Posterior cingulate gyrus (tissue), 11 donors: ENCODE measurements at regions not wholly inside any gene's neighbourhood (a gene's known extent, or its start where the extent isn't known, plus 50 kb on each side); places are given as distances from the start of the nearest gene placed in this dataset.
"Not testable (repeated sequence)": the region's sequence is repeated elsewhere in the genome, so short reads cannot be mapped to it uniquely, and the experiment has no call there.

Experiments
- DNase-seq, 10 donors: peaks; one replicate each; pipeline versions ENCODE4 v3.0.0 to v3.0.0-alpha.2; 2020 to 2021; ENCODE audit warnings: mixed read lengths in 3 of 10
- intact Hi-C: fragments of 100-400 bp; cut with DNase I; formaldehyde crosslinking; loops from one replicate; pipeline ENCODE4 v1.15.1; 2023

- intact Hi-C loops, result no loop called here
- no peak for DNase-seq
Observed at GRCh38 chr7:120171406-120171805, 101.6 kb upstream of the KCND2 start.

- DNase-seq, result no peak
- intact Hi-C loops, result no loop called here
Observed at GRCh38 chr7:120180221-120180620, 92.8 kb upstream of the KCND2 start.

GRCh38 chr7:120181499-120181898, 91.5 kb upstream of the KCND2 start:
- intact Hi-C loops, result no loop called here

GRCh38 chr7:120184866-120185265, 88.1 kb upstream of the KCND2 start:
- intact Hi-C loops, result no loop called here
- no peak for DNase-seq

More at GRCh38 chr7:120181499-120181898, 91.5 kb upstream of the KCND2 start:
- no peak for DNase-seq

GRCh38 chr7:120185940-120186682, 86.9 kb upstream of the KCND2 start:
- DNase-seq, result no peak
- intact Hi-C loops, result no loop called here

GRCh38 chr7:120186688-120187087, 86.3 kb upstream of the KCND2 start:
- intact Hi-C loops, result no loop called here
- DNase-seq, result no peak

- intact Hi-C loops, result no loop called here
- no peak for DNase-seq
Observed at GRCh38 chr7:120189623-120190022, 83.4 kb upstream of the KCND2 start.

GRCh38 chr7:120190109-120190508, 82.9 kb upstream of the KCND2 start:
- intact Hi-C loops, result no loop called here

GRCh38 chr7:120190566-120190965, 82.4 kb upstream of the KCND2 start:
- DNase-seq, result no peak
- intact Hi-C loops, result no loop called here

More at GRCh38 chr7:120190109-120190508, 82.9 kb upstream of the KCND2 start:
- peak in 1 of 10 donors; percentile 18 for DNase-seq

- intact Hi-C loops, DNase-seq: not testable (repeated sequence)
Observed at GRCh38 chr7:120191423-120191822, 81.6 kb upstream of the KCND2 start.

GRCh38 chr7:120201290-120201689, 71.7 kb upstream of the KCND2 start:
- no peak for DNase-seq
- intact Hi-C loops, result no loop called here

- no peak for DNase-seq
- intact Hi-C loops, result no loop called here
Observed at GRCh38 chr7:120205101-120205500, 67.9 kb upstream of the KCND2 start.

GRCh38 chr7:120207037-120207436, 65.9 kb upstream of the KCND2 start:
- intact Hi-C loops, result no loop called here
- DNase-seq, result peak in 2 of 10 donors; percentile 55 to 70

- no peak for DNase-seq
- intact Hi-C loops, result no loop called here
Observed at GRCh38 chr7:120215654-120216053, 57.3 kb upstream of the KCND2 start.

GRCh38 chr7:120216947-120217346, 56.0 kb upstream of the KCND2 start:
- DNase-seq, result no peak
- intact Hi-C loops, result no loop called here

- no peak for DNase-seq
- intact Hi-C loops, result no loop called here
Observed at GRCh38 chr7:120218712-120219111, 54.3 kb upstream of the KCND2 start.

- intact Hi-C loops, result no loop called here
- DNase-seq, result no peak
Observed at GRCh38 chr7:120221666-120222065, 51.3 kb upstream of the KCND2 start.
